ENCODE measurements at regions not wholly inside any gene's neighbourhood (a gene's known extent, or its start where the extent isn't known, plus 50 kb on each side); places are given as distances from the start of the nearest gene placed in this dataset.

GRCh38 chr10:9685596-9685995, 1332.1 kb upstream of the CELF2 start:
- DNase-seq (ENCODE audit: low spot score) (no peak), ATAC-seq (ENCODE audit: low FRiP score) (no peak)
- TF ChIP-seq CTCF (IDR thresholded peaks at IDR 0.05): no peak

- ATAC-seq (ENCODE audit: low FRiP score): no peak
- no peak for TF ChIP-seq CTCF (IDR thresholded peaks at IDR 0.05)
- DNase-seq (ENCODE audit: low spot score): no peak
Measured at GRCh38 chr10:9688711-9689110, 1329.0 kb upstream of the CELF2 start.

GRCh38 chr10:9707216-9707615, 1310.5 kb upstream of the CELF2 start:
- no peak for ATAC-seq (ENCODE audit: low FRiP score)
- DNase-seq (ENCODE audit: low spot score): no peak
- TF ChIP-seq CTCF (IDR thresholded peaks at IDR 0.05): no peak

- DNase-seq (ENCODE audit: low spot score): no peak
- no peak for ATAC-seq (ENCODE audit: low FRiP score)
- TF ChIP-seq CTCF (IDR thresholded peaks at IDR 0.05): no peak
Measured at GRCh38 chr10:9709849-9710248, 1307.8 kb upstream of the CELF2 start.

- TF ChIP-seq CTCF (IDR thresholded peaks at IDR 0.05): no peak
- DNase-seq (ENCODE audit: low spot score) (no peak), ATAC-seq (ENCODE audit: low FRiP score) (no peak)
Measured at GRCh38 chr10:9712393-9712792, 1305.3 kb upstream of the CELF2 start.

- no peak for ATAC-seq (ENCODE audit: low FRiP score)
- no peak for TF ChIP-seq CTCF (IDR thresholded peaks at IDR 0.05)
- no peak for DNase-seq (ENCODE audit: low spot score)
Measured at GRCh38 chr10:9719246-9719645, 1298.4 kb upstream of the CELF2 start.

- no peak for TF ChIP-seq CTCF (IDR thresholded peaks at IDR 0.05)
- ATAC-seq (ENCODE audit: low FRiP score): no peak
- DNase-seq (ENCODE audit: low spot score): no peak
Measured at GRCh38 chr10:9733766-9734165, 1283.9 kb upstream of the CELF2 start.
